SK-N-SH (cell line): ENCODE measurements at regions not wholly inside any gene's neighbourhood (a gene's known extent, or its start where the extent isn't known, plus 50 kb on each side); places are given as distances from the start of the nearest gene placed in this dataset.

Source experiments
- CHD2 ChIP-seq: fragments of 150-350 bp; IDR thresholded peaks from 2 replicates; pipeline ENCODE4 v1.6.1; 2018; ENCODE audit warnings: low read length; ENCODE audit not compliant: partially characterized antibody
- CTCF ChIP-seq: fragments of 200-600 bp; sonication (generic); IDR thresholded peaks from 2 replicates; pipeline ENCODE4 v1.6.1; 2017; ENCODE audit warnings: antibody characterized with exemption, mild to moderate bottlenecking, moderate library complexity
- FOXJ3 ChIP-seq: sonication (generic); formaldehyde crosslinking; IDR thresholded peaks from 2 replicates; pipeline ENCODE4 v1.5.1; 2020; ENCODE audit warnings: mild to moderate bottlenecking, missing genetic modification reagents
- GATA2 ChIP-seq: sonication (generic); formaldehyde crosslinking; IDR thresholded peaks from 2 replicates; pipeline ENCODE4 v1.5.0; 2020; ENCODE audit warnings: mild to moderate bottlenecking, missing genetic modification reagents
- RFX5 ChIP-seq: IDR thresholded peaks from 2 replicates; pipeline ENCODE4 v1.6.1; 2012; ENCODE audit warnings: mild to moderate bottlenecking, improper control_type of control experiment, low read length
- SIN3A ChIP-seq: IDR thresholded peaks from 2 replicates; pipeline ENCODE4 v1.6.1; 2012; ENCODE audit warnings: low read depth, mild to moderate bottlenecking, low read length, moderate library complexity, borderline replicate concordance

- no peak for TF ChIP-seq CTCF
- TF ChIP-seq CHD2: no peak
- no peak for TF ChIP-seq RFX5
- TF ChIP-seq SIN3A: no peak
- no peak for TF ChIP-seq GATA2 (CRISPR knock-in tag)
- no peak for TF ChIP-seq FOXJ3 (CRISPR knock-in tag)
These were observed 121.4 kb upstream of the INHBA start for GRCh38 chr7:41824284-41824683.
